Endodermal cell (in vitro differentiated cells): ENCODE measurements at regions not wholly inside any gene's neighbourhood (a gene's known extent, or its start where the extent isn't known, plus 50 kb on each side); places are given as distances from the start of the nearest gene placed in this dataset.

ENCODE experiments used
- DNase-seq: peaks from one replicate; pipeline ENCODE4 v3.0.0-alpha.2; 2017
- H3K27ac ChIP-seq: 2 replicates; pipeline ENCODE4 v1.5.1; 2013; ENCODE audit warnings: mild to moderate bottlenecking, low read depth, low read length, moderate library complexity
- H3K27me3 ChIP-seq: 2 replicates; pipeline ENCODE4 v1.6.1; 2013; ENCODE audit warnings: mild to moderate bottlenecking, low read length, moderate library complexity; ENCODE audit not compliant: insufficient read depth, control insufficient read depth, poor library complexity, severe bottlenecking
- H3K36me3 ChIP-seq: 2 replicates; pipeline ENCODE4 v1.7.0; 2013; ENCODE audit warnings: mild to moderate bottlenecking, low read length, moderate library complexity; ENCODE audit not compliant: control insufficient read depth, insufficient read depth
- H3K4me1 ChIP-seq: one replicate; pipeline ENCODE4 v1.7.0; 2013; ENCODE audit warnings: low read length; ENCODE audit not compliant: control insufficient read depth, insufficient read depth
- H3K4me3 ChIP-seq: 2 replicates; pipeline ENCODE4 v1.5.1; 2013; ENCODE audit warnings: mild to moderate bottlenecking, low read length, moderate library complexity
- H3K9ac ChIP-seq: 2 replicates; pipeline ENCODE4 v1.6.1; 2013; ENCODE audit warnings: mild to moderate bottlenecking, low read length, moderate library complexity; ENCODE audit not compliant: poor library complexity, severe bottlenecking; ENCODE audit errors: extremely low read depth
- H3K9me3 ChIP-seq: 2 replicates; pipeline ENCODE4 v1.6.1; 2013; ENCODE audit warnings: mild to moderate bottlenecking, low read length, moderate library complexity; ENCODE audit not compliant: control insufficient read depth
- H3K27ac Mint-ChIP-seq: 2 replicates; pipeline ENCODE4 v1.8.0; 2020; ENCODE audit warnings: mixed read lengths
- H3K27me3 Mint-ChIP-seq: 2 replicates; pipeline ENCODE4 v1.8.0; 2021; ENCODE audit warnings: mild to moderate bottlenecking, mixed read lengths; ENCODE audit not compliant: insufficient read depth
- H3K36me3 Mint-ChIP-seq: 2 replicates; pipeline ENCODE4 v1.8.0; 2020; ENCODE audit warnings: low read depth, mixed read lengths
- H3K4me1 Mint-ChIP-seq: 2 replicates; pipeline ENCODE4 v1.8.0; 2020; ENCODE audit warnings: mixed read lengths
- H3K4me3 Mint-ChIP-seq: 2 replicates; pipeline ENCODE4 v1.8.0; 2020; ENCODE audit warnings: mild to moderate bottlenecking, moderate library complexity, mixed read lengths
- H3K9me3 Mint-ChIP-seq: 2 replicates; pipeline ENCODE4 v1.8.0; 2020; ENCODE audit warnings: mild to moderate bottlenecking, mixed read lengths
- WGBS, 2 experiments: methylation state at CpG; one replicate each; pipeline versions ENCODE4 v1.1.5 to v1.1.7; 2013; ENCODE audit warnings: missing lambda C conversion rate in 2 of 2, mixed read lengths in 1 of 2; ENCODE audit not compliant: insufficient coverage in 1 of 2, insufficient read length in 1 of 2; 5-methylcytosine and 5-hydroxymethylcytosine counted together
- TF ChIP-seq, protein P1 (sequence below): fragments of 200-600 bp; sonication (generic); conservative IDR thresholded peaks from 2 replicates; pipeline ENCODE4 v1.5.0; 2021; ENCODE audit warnings: antibody characterized with exemption, mild to moderate bottlenecking

DNA sequence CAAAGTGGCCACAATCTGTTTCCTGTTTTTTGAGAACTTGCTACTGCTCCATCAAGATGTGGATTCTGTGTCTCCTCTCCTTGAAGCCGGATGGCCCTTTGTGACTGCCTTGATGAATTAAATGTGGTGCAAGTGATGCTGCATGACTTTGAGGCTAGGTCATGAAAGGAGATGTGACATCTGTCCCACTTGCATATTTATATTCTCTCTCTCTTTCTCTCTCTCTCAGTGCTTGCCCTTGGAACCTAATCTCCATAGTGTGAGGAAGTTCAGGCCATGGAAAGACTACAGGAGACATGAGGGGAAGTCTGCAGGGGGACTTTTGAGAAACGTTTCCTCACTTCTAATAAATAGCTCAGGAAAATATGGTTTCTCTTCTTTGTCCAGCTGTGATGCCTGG lies 50.0 kb upstream of the ADPGK start:
- Mint-ChIP-seq H3K4me1 (peaks cover 11% of the 10 kb centered on the region), H3K27me3 (peaks cover 13% of the 10 kb centered on the region), H3K4me3 (no peak overlapping the region), H3K9me3 (no peaks in the 10 kb centered on the region), H3K36me3 (no peaks in the 10 kb centered on the region), H3K27ac (no peak overlapping the region)
- Histone ChIP-seq H3K9ac (no peak overlapping the region), H3K9me3 (no peaks in the 10 kb centered on the region), H3K4me1 (no peaks in the 10 kb centered on the region), H3K4me3 (no peak overlapping the region), H3K27me3 (no peaks in the 10 kb centered on the region), H3K36me3 (no peaks in the 10 kb centered on the region), H3K27ac (no peak overlapping the region)
- TF ChIP-seq, protein P1, sequence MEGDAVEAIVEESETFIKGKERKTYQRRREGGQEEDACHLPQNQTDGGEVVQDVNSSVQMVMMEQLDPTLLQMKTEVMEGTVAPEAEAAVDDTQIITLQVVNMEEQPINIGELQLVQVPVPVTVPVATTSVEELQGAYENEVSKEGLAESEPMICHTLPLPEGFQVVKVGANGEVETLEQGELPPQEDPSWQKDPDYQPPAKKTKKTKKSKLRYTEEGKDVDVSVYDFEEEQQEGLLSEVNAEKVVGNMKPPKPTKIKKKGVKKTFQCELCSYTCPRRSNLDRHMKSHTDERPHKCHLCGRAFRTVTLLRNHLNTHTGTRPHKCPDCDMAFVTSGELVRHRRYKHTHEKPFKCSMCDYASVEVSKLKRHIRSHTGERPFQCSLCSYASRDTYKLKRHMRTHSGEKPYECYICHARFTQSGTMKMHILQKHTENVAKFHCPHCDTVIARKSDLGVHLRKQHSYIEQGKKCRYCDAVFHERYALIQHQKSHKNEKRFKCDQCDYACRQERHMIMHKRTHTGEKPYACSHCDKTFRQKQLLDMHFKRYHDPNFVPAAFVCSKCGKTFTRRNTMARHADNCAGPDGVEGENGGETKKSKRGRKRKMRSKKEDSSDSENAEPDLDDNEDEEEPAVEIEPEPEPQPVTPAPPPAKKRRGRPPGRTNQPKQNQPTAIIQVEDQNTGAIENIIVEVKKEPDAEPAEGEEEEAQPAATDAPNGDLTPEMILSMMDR, result no peak
- 80 to 85% methylated on average over 1 to 2 of the region's 2 CpGs for WGBS, 2 experiments
- DNase-seq, result no peak
